ENCODE measurements at regions not wholly inside any gene's neighbourhood (a gene's known extent, or its start where the extent isn't known, plus 50 kb on each side); places are given as distances from the start of the nearest gene placed in this dataset.

GRCh38 chr1:87194856-87195255 is 133.8 kb upstream of the LMO4 start:
- Histone ChIP-seq H3K9me3 (no peaks in the 10 kb centered on the region), H3K4me1 (ENCODE audit: control insufficient read depth in 1 of 2, insufficient read depth in 1 of 2, low read depth in 1 of 2, low read length in 1 of 2) (no peaks in the 10 kb centered on the region), H3K4me3 (ENCODE audit: low read depth in 1 of 2, low read length in 1 of 2) (no peak overlapping the region), H3K36me3 (no peaks in the 10 kb centered on the region), H3K27ac (no peak overlapping the region), H3K27me3 (no peaks in the 10 kb centered on the region)
- TF ChIP-seq CTCF (IDR thresholded peaks at IDR 0.05): no peak

- no peak for TF ChIP-seq CTCF (IDR thresholded peaks at IDR 0.05)
- H3K4me3 ChIP-seq (ENCODE audit: low read depth in 1 of 2, low read length in 1 of 2): no peak overlapping the region
- no peaks in the 10 kb centered on the region for H3K9me3 ChIP-seq
- H3K27me3 ChIP-seq: no peaks in the 10 kb centered on the region
- H3K36me3 ChIP-seq: no peaks in the 10 kb centered on the region
- H3K27ac ChIP-seq: no peak overlapping the region
- no peaks in the 10 kb centered on the region for H3K4me1 ChIP-seq (ENCODE audit: control insufficient read depth in 1 of 2, insufficient read depth in 1 of 2, low read depth in 1 of 2, low read length in 1 of 2)
Observed at GRCh38 chr1:87196110-87196827, 132.4 kb upstream of the LMO4 start.

- no peak overlapping the region for H3K27ac ChIP-seq
- no peaks in the 10 kb centered on the region for H3K36me3 ChIP-seq
- peaks cover 6% of the 10 kb centered on the region for H3K27me3 ChIP-seq
- TF ChIP-seq CTCF (IDR thresholded peaks at IDR 0.05): no peak
- H3K4me3 ChIP-seq (ENCODE audit: low read depth in 1 of 2, low read length in 1 of 2): no peak overlapping the region
- no peaks in the 10 kb centered on the region for H3K9me3 ChIP-seq
- H3K4me1 ChIP-seq (ENCODE audit: control insufficient read depth in 1 of 2, insufficient read depth in 1 of 2, low read depth in 1 of 2, low read length in 1 of 2): no peaks in the 10 kb centered on the region
Observed at GRCh38 chr1:87197156-87197555, 131.5 kb upstream of the LMO4 start.

- no peak overlapping the region for H3K27ac ChIP-seq
- TF ChIP-seq CTCF (IDR thresholded peaks at IDR 0.05): no peak
- no peaks in the 10 kb centered on the region for H3K36me3 ChIP-seq
- no peak overlapping the region for H3K4me3 ChIP-seq (ENCODE audit: low read depth in 1 of 2, low read length in 1 of 2)
- no peaks in the 10 kb centered on the region for H3K9me3 ChIP-seq
- H3K4me1 ChIP-seq (ENCODE audit: control insufficient read depth in 1 of 2, insufficient read depth in 1 of 2, low read depth in 1 of 2, low read length in 1 of 2): peaks cover 0 to 3% of the 10 kb centered on the region in 2 experiments
- peaks cover 10% of the 10 kb centered on the region for H3K27me3 ChIP-seq
Observed at GRCh38 chr1:87197641-87198040, 131.0 kb upstream of the LMO4 start.

- Histone ChIP-seq H3K36me3 (no peaks in the 10 kb centered on the region), H3K4me3 (ENCODE audit: low read depth in 1 of 2, low read length in 1 of 2) (no peak overlapping the region), H3K9me3 (no peaks in the 10 kb centered on the region), H3K4me1 (ENCODE audit: control insufficient read depth in 1 of 2, insufficient read depth in 1 of 2, low read depth in 1 of 2, low read length in 1 of 2) (peaks cover 0 to 7% of the 10 kb centered on the region in 2 experiments), H3K27me3 (peaks cover 45% of the 10 kb centered on the region), H3K27ac (no peak overlapping the region)
- TF ChIP-seq CTCF (IDR thresholded peaks at IDR 0.05): no peak
Observed at GRCh38 chr1:87200875-87201638, 127.6 kb upstream of the LMO4 start.
